ENCODE measurements at regions not wholly inside any gene's neighbourhood (a gene's known extent, or its start where the extent isn't known, plus 50 kb on each side); places are given as distances from the start of the nearest gene placed in this dataset.

DNA sequence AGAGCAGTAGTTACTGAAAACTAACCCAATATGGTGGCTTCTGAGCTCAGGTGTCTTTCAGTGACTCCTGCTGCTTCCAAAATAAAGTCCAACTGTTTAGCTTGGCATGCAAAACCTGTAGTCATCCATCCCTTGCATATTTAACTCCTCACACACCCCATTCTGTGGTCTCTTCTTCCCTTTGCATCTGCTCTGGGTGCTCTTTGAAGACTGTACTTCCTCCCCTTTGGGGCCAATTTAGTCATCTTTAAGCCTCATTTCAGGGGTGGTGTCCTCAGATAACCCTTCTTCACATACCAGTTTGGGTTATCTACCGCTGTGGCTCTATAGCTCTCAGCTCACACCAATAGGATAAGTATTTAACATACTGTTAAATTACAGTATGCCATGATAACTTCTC, 209.9 kb upstream of the DMRT1 start:
- no peak for DNase-seq

DNA sequence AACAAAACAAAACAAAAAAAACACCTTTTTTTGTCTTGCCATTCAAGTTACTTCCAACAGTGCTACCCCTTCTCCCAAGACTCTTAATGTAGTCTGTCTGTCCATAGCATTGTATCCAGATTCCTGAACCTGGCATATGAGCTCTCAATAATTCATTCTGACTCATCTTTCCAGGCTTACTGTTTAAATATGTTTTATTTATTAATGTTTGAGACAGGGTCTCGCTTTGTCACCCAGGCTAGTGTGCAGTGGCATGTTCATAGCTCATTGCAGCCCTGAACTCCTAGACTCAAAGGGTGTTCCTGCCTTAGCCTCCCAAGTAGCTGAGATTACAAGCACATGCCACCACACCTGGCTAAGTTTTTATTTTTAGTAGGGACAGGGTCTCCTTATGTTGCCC, 208.0 kb upstream of the DMRT1 start:
- DNase-seq: no peak

DNA sequence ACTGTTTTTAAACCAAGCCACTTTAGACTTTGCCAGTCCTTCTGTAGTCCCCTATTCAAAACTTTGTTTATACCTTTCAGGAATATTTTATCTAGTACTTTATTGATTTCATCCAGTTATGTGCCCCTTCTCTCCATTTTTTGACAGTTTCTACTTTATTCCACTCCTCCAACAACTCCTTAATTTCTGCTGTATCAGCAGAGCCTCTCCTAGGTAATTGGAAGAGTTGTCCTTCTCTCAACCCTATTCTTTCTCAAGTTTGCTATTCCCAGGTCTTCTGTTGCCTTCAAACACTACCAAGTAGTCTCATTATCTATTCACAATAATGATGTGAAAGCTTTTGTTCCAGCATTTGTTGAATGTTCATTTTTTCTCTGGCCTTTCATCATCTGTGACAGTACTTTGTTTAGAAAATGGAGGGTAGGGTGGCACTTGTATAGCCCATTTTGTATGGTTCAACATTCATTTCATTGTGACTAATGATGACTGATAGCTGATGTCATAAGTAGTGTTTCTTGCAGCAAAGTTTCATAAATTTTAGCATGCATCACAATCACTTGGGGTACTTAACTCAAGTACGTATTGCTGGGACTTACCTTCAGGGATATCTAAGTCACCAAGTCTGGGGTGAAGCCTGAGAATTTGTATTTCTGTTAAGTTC, 204.4 kb upstream of the DMRT1 start:
- no peak for DNase-seq

DNA sequence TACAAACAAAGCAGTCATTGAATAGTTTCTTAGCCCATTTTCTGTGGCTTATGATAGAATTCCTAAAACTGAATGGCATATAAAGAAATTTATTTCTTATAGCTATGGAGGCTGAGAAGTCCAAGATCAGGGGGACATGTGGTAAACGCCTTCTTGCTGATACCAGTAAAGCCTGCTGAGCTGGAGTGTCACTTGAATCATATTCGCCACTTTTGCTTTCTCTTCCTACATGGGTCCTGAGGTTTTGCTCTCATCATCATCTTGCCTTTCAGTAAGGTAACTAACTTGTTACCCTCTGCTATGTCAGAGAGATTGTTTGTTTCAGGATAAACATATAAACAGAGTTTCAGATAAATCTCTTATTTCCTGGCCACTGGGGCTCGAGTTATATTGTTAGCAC, 203.3 kb upstream of the DMRT1 start:
- DNase-seq: no peak

DNA sequence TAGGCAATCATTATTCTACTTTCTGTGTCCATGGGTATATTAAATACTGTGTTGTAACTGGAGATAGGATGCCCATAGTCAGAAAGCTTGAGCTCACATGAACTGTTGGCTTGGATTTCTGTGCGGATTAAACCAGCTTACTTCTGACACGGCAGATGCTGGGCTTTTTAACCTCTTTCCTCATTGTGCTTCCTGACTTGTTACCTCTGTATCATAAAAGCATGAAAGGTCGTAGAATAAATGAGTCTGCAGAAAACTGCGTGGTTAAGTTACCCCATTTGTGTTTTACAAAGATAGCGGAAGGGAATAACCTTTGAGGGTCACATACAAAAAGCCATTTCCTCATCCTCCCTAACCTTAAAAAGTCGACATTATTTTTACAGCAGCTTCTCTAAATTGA, 199.5 kb upstream of the DMRT1 start:
- DNase-seq: no peak

DNA sequence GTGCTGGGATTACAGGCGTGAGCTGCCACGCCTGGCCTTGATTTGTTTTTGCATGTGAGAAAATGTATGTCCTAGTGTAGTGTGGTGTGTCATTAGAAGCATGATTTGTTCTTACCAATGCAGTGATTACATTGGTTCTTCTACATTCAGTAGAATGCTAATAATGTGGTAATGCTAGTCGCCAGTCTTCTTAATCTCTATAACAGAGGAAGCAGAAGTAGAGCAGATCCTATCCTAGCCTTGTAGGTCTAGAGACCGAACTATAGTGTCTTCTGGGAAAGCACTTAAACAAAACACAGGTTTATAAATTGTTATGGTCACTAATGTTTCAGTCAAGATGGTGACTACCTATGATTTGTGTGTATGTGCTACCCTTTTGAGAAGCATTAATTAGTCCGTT, 197.5 kb upstream of the DMRT1 start:
- no peak for DNase-seq

DNA sequence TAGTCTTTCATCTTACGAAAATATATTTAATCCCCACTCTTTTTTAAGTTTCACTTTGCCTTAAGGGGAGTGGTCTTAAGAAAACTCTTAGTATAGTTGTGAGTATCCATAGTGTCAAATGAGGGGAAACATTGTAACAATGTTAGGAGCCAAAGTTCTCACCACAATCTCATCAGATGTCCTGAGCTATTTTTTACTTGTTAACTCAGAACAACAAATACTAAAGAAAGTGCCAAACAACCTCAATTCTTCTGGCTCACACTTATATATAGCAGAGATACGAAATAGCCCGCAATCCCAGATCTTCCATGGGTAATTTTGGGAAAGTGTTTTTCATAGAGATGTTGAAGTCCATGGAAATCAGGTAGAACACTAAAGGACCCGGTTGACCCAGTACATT, 194.0 kb upstream of the DMRT1 start:
- DNase-seq: no peak

DNA sequence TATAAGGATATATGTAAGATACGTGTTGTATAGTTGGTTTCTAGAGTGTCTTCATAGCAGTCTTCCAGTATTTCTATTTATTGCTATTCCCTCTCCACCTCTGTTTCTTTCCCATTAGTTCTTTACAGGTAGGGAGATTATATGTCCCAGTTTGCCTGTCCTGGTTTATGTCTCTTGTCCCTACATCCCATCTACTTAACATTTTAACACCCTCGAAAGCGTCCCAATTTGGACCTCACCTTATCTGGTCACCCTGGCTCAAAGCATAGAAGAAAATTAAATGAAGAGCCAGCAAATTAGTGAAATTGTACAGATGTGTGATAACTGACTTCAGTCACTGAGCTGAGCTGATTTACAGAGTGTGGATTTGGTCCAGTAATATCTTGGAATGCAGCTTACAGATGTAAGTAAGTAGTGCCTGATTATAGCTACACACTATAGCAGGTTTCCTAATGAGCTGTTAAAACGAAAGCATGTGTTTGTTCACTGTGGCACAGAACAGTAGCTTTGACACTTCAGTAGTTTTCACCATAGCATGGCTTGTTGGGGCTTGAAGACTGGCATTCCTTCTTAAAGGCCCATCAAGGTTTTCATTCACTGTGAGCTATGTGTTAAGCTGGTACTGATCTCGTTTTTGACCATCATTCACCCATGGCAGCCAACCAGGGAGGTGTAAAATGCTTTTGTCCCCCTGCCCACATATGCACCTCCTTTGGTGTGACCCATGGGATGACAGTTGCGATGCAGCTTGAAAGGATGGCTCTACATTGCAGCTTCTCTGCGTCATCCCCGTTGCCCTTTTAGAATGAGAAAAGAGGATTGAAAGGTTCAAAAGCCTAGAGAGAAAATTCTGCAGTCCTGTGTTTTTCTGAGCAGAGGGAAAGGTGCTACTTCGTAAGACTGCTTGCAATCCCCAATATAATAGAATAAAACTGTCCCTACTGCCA, 192.1 kb upstream of the DMRT1 start:
- no peak for DNase-seq

DNA sequence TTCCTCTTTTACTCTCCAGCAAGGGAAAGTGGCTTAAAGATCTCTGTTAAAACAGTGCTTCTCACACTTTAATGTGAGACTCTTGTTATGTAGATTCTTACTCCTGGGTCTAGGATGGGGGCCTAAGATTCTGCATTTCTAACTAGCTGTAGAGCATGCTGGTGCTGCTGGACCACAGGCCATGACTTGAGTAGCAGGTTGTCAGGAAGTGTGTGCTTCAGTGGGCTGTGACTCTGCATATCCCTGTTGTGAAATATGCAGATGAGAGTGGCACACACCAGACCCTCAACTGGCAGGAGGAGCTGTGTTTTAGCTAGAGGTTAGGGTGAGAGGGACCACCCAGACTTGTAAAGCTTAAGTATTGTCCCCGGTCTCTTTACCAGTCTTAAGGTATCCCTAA, 191.1 kb upstream of the DMRT1 start:
- DNase-seq: no peak

DNA sequence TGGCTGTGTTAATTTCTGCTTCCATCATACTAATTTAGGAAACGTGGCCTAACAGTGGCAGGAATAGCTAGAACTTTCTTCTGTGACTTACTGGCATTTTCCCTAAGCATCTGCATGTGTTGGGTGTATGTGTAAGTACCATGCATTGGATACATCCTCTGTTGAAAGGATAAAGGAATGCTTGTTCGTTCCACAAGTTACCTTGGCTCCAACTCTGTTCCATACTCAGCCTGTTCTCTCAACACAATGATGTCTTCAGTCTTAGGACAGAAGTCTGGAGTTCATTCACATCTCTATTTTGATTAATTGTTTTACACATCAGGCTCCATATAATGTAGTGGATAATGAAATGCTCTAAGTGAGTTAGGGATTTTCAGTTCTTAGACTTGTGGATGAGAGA, 190.1 kb upstream of the DMRT1 start:
- no peak for DNase-seq

DNA sequence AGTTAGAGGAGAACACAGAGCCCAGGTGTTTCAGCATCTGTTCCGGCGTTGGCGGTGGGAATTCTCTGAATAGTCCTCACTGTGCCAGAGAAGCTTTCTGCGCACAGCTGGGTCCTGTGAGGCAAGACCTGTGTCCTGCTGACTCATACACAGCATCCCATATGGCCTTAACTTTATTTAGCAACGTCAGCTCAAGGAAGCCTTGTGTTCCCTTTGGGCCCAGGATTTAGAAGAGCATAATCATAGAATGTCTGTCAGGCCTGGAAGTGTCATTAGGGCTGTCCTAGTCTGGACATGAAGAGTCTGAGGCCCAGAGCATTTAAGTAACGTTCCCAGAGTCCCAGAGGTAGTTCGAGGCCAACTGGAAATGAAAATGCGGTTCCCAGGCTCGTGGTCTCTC, 188.6 kb upstream of the DMRT1 start:
- DNase-seq: no peak

DNA sequence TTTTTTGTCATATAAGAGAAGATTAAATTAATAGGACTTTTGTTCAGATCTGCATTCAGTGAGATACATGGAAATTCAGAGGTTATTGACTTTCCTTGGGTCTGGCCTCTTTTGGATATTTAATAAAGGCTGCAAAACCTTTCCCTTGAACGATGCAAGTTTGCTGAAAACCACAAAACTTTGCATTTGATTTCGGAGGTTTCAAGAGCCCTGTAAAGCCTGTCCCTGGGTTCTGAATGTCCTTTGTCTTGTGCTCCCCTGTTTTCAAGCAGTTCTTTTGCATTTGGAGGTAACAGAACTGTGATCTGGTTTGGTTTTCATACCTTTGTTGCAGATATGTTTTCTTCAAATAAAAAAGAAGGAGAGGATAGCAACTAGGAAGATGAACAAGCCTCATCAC, 188.1 kb upstream of the DMRT1 start:
- DNase-seq: no peak

DNA sequence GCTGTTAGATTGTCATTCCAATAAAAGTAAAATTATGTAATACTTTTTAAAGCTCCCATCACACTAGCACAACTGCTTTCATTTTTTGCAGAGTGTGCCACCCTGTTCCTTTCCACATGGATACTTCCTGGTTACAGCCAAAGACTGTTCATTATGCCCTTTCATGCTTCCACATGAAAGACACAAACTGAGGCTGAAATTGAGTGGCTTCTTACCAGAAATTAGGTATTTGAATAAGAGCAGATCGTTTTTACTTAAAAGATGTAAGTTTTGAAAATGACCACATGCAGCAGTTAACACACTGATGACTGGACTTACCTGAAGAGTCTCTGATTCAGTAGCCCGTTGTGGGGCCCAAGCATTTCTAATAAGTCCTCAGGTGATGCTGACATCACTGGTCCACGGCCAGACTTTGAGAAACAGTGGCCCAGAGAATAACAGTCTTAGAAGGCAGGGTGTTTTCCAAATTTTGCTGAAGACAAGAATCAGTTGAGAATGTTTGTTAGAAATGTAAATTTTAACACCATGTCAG, 187.6 kb upstream of the DMRT1 start:
- DNase-seq: no peak

DNA sequence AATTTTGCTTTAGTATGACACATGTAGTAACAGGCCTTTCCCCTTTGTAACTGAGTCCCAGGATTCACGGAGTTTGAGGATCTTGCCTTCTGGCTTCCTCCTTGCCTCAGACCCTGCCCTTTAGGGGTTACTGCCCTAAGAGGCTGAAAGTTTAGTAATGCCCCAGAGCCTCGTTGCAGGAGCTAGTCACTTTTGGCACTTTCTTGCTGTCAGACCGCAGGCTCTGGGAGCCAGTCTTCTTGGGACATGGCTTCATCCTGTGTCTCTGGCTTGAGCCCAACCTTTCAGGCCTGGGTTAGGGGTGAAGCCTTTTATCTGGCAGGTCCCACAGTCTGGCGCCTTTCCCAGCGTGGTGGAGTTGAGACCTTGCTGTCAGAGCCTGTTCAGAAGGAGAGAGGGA, 185.6 kb upstream of the DMRT1 start:
- no peak for DNase-seq

DNA sequence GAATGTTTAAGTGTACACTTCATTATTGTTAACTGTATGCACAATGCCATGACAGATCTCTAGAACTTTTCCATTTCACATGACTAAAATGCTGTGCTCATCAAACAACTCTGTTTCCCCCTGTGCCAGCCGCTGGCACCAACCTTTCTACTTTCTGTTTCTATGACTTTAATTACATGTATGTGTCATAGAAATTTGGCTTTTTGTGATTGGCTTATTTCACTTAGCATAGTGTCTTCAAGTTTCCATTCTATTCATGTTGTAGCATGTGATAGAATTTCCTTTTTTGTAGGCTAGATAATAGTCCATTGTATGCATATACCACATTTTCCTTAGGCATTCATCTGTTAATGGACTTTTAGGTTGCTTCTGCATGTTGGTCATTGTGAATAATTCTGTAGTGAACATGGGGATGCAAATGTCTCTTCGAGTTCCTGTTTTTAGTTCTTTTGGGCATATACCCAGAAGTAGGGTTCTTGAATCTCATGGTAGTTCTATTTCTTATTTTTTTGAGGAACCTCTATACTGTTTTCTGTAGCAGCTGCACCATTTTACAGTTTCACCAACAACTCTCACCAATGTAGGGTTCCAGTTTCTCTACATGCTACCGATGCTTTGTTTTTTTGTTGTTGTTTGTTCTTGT, 184.4 kb upstream of the DMRT1 start:
- no peak for DNase-seq

DNA sequence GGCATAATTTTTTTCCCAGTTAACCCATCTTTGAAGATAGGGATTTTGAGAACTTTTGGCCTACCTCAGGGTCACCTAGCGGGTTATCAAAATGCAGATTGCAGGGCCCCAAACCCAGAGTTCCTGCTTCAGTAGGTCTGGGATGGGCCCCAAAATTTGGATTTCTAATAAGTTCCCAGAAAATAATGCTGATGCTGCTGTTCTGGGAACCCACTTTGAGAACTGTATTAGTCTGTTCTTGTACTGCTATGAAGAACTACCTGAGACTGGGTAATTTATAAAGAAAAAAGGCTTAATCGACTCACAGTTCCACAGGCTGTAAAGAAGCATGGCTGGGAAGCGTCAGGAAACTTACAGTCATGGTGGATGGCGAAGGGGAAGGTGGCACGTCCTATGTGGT, 182.2 kb upstream of the DMRT1 start:
- no peak for DNase-seq

DNA sequence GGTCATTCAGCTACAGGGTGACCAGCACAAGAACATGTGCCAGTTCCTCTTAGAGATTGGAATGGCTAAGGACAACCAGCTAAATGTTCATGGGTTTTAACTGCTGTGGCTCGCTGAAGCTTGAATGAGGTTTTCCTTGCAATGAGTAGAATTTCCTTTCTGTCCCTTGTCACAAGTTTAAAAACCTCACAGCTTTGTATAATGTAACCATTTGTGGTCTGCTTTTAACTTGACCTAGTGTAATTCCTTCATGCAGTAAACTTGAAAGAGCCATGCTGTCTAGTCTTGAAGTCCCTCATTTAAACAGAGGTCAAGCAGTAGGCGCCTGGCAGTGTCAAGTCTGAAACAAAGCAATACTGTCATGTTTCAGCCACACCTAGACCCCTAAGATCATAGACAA, 181.3 kb upstream of the DMRT1 start:
- no peak for DNase-seq

DNA sequence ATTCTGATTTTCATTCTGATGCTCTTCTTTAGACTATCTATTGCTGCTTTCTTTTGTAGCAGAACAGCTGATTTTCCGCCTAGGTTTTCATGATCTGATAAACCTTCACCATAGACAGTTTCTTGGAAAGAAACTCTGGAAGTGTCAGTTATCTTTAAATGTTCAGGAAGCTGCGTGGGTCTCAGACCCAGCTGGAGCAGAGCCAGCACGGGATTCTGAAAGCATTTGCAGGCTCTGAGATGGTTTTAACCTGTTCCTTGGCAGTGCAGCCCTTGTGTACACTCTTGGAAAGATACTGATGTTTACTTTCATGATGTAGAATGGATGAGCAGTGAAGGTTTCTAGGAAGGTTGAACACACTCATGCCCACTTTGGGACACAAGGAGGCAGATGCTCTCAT, 178.0 kb upstream of the DMRT1 start:
- DNase-seq: no peak

DNA sequence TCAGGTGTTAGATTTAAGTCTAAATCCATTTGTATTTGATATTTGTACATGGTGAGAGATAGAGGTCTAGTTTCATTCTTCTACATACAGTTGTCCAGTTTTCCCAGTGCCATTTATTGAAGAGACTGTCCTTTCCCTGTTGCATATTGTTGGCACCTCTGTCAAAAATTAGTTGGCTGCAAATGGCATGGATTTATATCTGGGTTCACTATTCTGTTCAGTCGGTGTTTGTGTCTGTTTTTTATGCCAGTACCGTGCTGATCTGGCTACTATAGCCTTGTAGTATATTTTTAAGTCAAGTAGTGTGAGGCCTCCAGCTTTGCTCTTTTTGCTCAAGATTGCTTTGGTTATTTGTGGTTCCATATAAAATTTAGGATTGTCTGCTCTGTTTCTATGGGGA, 176.2 kb upstream of the DMRT1 start:
- no peak for DNase-seq

DNA sequence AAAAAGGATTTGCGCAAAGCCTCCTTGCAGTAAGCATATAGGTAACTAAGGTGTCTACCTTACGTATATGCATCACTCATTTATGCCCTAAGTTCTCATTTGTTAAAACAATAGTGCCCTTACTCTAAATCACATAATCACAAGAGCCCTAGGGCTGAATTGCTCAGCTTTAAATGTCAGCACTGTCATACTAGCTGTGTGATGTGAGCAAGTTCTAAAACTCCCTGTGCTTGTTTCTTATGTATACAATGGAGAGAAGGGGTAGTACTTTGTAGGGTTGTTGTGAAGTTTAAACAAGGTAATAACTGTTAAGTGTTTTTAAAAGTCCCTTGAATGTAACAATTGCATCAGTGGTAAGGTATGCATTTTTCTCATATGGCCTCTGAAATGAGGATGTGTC, 169.5 kb upstream of the DMRT1 start:
- no peak for DNase-seq

DNA sequence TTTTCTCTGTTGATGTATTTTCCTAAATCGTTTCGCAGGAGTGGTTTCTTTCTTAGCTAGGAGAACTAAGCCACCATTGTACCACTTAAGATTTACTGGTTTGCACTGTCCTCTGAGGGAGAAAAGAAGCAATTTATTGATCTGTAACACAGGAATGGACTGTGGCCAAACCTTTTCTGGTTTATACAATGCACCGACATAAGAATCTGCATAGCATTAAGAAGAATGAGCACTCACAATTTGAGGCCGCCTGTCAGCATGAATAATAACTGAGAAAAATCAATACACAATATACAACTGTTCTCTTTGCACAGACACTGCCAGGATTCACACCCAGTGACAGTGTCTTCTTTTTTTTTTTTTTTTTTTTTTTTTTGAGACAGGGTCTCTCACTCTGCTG, 168.6 kb upstream of the DMRT1 start:
- no peak for DNase-seq

DNA sequence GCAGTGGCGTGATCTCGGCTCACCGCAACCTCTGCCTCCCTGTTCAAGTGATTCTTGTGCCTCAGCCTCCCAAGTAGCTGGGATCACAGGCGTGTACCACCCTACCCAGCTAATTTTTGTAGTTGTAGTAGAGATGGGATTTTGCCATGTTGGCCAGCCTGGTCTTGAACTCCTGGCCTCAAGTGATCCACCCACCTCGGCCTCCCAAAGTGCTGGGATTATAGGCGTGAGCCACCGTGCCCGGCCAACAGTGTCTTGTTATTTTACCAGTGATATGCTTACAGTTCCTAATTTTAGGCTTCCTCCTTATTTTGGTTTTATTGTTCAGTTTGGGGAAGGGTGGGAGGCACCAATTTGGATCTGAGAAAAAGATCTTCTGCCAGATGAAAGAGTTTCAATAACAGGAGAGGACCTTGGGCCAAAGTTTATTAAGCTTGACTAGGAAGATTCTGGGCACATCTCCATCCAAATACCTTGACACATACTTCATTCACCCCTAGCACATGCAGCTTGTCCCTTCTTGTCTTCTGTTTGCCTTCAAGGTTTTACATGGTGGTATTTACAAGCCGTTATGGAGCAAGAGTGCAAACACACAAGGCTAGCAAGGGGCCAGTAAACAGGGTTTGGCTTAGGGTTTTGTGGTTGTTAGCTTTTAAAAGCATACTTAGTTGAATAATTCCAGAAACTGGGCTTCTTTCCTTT, 168.1 kb upstream of the DMRT1 start:
- DNase-seq: no peak

DNA sequence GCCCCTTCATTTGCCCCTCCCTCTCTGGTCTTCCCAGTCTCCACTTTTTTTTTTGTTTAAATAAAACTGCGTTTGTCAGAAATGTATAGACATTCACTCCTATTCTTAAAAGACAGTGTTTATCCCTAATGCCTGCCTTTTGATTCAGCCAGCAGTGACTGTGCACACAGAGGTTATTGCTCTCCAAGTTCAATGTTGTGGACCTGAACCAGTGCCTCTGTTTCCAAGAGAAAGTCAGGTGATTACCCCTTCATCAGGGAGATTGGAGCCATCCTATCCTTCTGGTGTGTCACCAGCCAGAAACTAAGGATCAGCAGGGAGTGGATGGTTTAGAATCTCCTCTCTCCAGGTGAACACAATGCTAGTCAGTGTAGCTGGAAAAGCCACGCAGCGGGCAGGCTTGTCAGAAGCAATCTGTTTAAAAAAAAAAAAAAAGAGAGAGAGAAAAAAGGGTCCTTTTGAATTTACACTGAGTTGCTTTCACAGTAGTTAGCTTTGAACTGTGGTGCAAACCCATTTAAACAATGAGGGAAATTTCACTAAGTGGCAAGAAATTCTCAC, 167.5 kb upstream of the DMRT1 start:
- no peak for DNase-seq
